NCI-H1092 (cell line): ENCODE measurements at regions not wholly inside any gene's neighbourhood (a gene's known extent, or its start where the extent isn't known, plus 50 kb on each side); places are given as distances from the start of the nearest gene placed in this dataset.

Experiments
- DNase-seq: peaks from one replicate; lab custom pipeline; 2025; lab: John Stamatoyannopoulos, UW

DNA sequence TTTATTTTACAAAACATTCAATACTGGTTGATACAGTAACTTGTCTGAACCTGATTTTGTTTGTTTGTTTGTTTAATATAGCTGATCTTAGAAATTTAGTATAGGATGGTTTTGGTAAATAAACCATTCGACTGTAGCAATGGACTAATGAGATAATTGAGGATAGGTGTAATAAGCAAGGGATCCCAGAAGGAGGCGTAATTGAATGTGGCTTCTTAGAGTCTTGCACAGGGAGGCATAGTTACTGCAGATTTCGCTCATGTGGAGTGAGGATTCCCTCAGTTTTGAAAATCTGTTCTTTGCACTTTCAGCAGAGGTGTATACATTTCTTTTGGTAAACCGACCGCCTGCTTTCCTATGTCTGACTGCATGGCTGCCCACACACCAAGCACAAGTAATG is 709.6 kb downstream of the SOCS6 start:
- DNase-seq, result no peak

- DNase-seq, result no peak
Measured at GRCh38 chr18:70994116-70994515, 705.3 kb downstream of the SOCS6 start.

DNA sequence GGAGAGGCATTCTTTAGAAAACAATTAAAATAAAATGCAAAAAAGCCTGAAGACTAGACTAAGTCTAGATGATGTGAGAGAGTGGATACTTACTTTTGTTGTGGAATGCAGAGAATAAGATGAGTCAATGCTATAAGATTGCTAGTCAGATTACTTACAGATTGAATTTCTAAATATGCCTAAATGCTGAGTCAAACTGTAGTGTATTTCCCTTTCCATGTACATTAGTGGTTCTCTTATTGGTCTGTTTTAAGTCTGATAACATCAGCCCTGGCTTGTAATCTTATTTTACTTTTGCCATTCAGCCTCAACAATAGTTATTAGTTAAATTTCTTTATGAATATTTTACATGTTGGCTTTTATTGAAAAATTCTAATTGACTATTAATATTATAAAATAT is 702.7 kb downstream of the SOCS6 start:
- DNase-seq, result no peak

- no peak for DNase-seq
Measured at GRCh38 chr18:70985948-70986347, 697.1 kb downstream of the SOCS6 start.

DNA sequence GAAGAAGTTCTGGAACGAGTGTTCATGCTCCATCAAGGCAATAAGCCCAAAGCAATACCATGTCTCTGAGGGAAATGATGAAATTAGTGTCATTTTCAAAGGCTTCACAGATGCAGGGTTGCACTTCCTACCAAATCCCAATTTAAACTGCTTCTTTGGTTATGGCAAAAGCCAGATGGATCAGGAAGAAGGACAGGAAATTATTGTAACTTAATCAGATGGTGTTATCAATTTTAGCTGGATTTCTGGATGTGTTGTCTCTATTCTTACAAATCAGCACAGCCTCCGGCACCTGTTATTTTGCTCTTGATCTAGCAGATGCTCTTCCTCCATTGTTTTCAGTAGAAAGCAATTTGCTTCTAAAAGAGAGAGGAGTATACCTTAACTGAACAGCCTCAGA is 693.4 kb downstream of the SOCS6 start:
- no peak for DNase-seq

DNA sequence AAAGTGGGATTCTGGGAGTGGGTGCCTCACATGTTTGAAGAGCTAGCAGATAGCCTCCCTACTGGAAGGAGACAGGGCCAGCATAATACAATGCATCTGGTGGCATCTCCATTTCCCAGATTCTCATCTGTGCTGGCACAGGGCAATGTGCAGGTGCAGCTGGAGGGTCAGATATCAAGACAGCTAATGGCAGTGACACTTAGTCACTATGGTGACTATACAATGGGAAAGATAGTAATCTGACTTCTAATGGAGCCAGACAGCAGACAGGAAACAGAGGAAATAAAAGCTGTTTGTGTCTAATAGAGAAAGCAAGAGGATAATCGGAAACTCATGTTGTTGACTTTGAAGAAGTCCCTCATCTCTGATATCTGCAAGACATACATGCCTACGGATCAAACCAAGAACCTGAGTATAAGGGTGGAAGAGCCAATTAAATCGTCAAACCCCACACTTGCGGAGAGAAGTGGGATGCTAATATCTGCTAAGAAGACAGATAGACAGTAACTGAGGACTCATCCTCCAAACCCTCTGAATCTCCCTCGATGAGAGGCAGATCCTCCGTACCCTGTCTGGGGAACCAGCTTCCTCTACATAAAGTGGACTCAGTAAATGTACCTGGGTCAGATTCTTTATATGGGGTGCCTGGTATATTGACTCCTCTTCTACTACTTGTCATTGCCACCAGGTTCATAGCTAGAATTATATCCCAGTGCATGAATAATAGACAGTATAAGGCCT is 692.7 kb downstream of the SOCS6 start:
- DNase-seq, result peak; percentile 16

GRCh38 chr18:70973626-70974025 is 684.8 kb downstream of the SOCS6 start:
- no peak for DNase-seq

DNA sequence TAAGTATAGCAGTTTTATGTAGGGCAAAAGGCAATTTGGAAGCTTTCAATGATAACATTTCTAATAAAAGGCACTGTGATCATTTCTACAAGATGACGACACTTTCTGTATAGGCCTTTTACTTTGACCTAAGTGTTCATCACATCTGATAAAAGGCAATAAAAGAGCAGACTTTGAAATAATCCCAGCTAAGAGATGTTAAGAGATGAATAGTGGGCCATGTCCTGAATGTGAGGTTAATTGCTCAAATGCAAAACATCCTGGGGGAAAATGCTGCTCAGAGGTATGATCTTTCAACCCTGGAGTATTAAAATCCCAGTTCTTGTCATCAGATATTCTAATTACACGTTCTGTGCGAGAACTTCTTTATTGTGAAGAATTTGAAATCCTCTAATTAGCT is 677.6 kb downstream of the SOCS6 start:
- DNase-seq, result no peak

GRCh38 chr18:70961939-70962338 is 673.1 kb downstream of the SOCS6 start:
- DNase-seq, result no peak

- DNase-seq, result no peak
Measured at GRCh38 chr18:70956554-70956953, 667.7 kb downstream of the SOCS6 start.

GRCh38 chr18:70936160-70936559 is 647.3 kb downstream of the SOCS6 start:
- DNase-seq, result no peak

GRCh38 chr18:70931942-70932814 is 643.3 kb downstream of the SOCS6 start:
- peak; percentile 19 for DNase-seq

- DNase-seq, result no peak
Measured at GRCh38 chr18:70920840-70921374, 632.1 kb downstream of the SOCS6 start.

GRCh38 chr18:70907673-70908072 is 618.8 kb downstream of the SOCS6 start:
- DNase-seq, result peak; percentile 87

- DNase-seq, result no peak
Measured at GRCh38 chr18:70892381-70892780, 603.5 kb downstream of the SOCS6 start.

DNA sequence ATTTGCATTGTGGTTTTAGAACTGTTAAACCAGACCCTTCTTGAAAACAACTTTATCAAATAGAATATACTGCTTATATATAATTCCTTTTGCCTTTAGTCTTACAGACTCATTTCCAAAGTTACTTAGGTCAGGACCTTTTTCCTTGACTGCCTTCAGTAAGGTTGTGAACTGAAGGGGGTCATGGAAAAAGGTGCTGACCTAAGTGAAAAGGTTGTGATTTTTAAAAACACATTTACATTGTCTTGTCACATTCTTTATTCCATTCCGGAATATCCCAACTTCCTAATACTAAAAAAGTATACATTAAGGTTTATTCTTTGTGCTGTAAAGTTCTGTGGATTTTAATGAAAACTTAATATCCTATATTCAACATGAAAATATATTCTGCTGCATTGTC is 581.4 kb downstream of the SOCS6 start:
- no peak for DNase-seq

DNA sequence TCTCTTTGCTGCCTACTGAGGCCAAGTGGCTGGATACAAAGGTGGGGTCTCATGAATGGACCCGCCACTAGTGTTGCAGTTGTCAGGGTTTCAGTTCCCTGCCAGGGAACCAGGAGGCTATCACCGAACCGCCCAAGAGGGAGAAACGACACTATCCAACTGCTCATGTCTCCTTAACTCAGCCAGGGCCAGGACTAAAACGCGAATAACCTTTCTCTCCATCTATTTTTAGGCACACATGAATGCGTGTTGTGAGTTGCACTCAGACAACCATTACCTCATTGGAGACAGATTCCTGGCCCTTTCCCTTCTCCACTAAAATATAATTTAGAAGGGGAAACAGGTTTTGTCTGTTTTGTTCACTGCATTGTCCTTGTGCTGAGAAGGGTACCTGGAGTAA is 559.5 kb downstream of the SOCS6 start:
- no peak for DNase-seq

DNA sequence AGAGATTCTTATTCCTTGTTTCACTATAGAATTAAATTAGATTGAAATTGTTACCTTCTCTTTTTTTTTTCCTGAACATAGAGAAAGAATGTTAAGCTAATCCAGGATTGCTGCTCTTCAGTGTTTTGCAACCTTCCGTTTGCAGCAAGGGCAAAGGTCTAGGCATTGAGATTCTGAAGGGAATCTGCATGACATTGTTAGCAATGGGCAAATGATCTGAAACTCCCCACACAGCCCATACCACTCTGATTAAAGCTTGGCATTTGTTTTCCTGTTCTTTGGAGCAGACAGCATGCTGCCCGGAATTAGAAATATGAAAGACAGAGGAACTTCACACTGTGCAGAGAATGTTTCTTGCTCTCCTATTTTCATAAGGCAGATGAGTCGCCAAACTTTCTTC is 551.8 kb downstream of the SOCS6 start:
- DNase-seq, result no peak

GRCh38 chr18:70827632-70828031 is 538.8 kb downstream of the SOCS6 start:
- DNase-seq, result no peak

DNA sequence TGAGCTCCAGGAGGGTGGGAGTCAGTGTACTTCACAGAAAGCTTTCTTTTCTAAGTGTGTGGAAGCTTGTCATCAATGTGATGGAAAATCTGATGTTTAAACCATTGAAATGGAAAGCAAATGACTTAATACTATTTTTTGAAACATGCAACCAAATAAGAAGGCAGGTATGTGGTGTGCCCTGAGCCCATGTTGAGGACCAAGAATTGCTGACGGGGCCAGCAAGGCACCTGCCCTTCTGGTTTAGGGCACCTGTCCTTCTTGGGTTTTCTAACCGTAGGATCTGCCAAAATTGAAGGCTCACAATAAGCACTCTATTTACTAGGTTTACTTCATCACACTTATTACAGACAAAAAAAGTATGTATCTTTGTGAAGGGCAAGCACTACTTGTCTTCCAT is 537.7 kb downstream of the SOCS6 start:
- no peak for DNase-seq

- DNase-seq, result no peak
Measured at GRCh38 chr18:70822691-70823090, 533.8 kb downstream of the SOCS6 start.

GRCh38 chr18:70822117-70822516 is 533.3 kb downstream of the SOCS6 start:
- no peak for DNase-seq

DNA sequence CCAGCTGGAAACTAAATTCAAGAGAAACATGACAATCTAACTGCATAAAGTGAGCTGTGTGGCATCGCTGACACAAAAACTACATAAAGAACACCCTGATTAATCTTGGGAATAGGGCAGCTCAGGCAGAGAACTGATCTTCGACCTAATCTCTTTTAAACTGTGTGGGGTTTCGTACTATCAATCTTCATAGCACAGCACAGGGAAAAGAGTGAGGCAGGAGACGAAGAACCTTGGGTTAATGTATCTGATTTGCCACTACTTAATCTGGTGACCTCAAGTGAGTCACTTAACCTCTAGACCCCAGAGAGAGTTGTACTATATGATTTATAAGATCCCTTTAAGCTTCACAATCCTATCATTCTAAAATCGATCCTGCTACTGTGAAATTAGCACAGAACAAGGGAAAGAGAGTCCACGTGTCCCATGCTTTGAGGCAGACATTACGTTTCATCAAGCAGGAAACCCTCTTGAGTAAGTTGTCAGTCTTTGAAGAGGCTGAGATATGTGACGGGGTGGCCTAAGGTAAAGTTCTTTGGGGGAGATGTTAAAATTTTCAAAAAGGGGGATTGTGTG is 519.7 kb downstream of the SOCS6 start:
- DNase-seq, result no peak
